ENCODE measurements at regions not wholly inside any gene's neighbourhood (a gene's known extent, or its start where the extent isn't known, plus 50 kb on each side); places are given as distances from the start of the nearest gene placed in this dataset.
A peak's percentile ranks its signal among the peaks of the same experiment; 100 is the strongest.

GRCh38 chr1:148264374-148265276 lies 112.5 kb upstream of the NBPF11 start (continued):
- peak; percentile 12; the same call in 1 of the 2 replicates for TF ChIP-seq MGA (IDR thresholded peaks at IDR 0.05)
- TF ChIP-seq ZNF785 (CRISPR knock-in tag; IDR thresholded peaks at IDR 0.05): no peak
- peak; percentile 99 for TF ChIP-seq POLR2H (tag; IDR thresholded peaks at IDR 0.05; ENCODE audit: low read depth)
- TF ChIP-seq MYBL2 (IDR thresholded peaks at IDR 0.05; ENCODE audit: low read depth): no peak
- no peak for TF ChIP-seq MYBL2 (CRISPR knock-in tag; IDR thresholded peaks at IDR 0.05; ENCODE audit: borderline replicate concordance)
- peak; percentile 97 for TF ChIP-seq NFE2 (IDR thresholded peaks at IDR 0.05; ENCODE audit: low read depth)
- no peak for TF ChIP-seq NUFIP1 (IDR thresholded peaks at IDR 0.05; ENCODE audit: partially characterized antibody)
- TF ChIP-seq NR0B1 (IDR thresholded peaks at IDR 0.05; ENCODE audit: partially characterized antibody): no peak
- TF ChIP-seq E2F6 (IDR thresholded peaks at IDR 0.05; ENCODE audit: borderline replicate concordance in 1 of 2, extremely low read depth in 1 of 2, insufficient read depth in 1 of 2, insufficient read length in 1 of 2, low read depth in 1 of 2, low read length in 1 of 2, poor library complexity in 1 of 2, severe bottlenecking in 1 of 2): no peak
- TF ChIP-seq ETS1 (conservative IDR thresholded peaks at IDR 0.05; ENCODE audit: control insufficient read depth, low read depth, low read length): peak; percentile 47

All from K562 (cell line).